ENCODE measurements at regions not wholly inside any gene's neighbourhood (a gene's known extent, or its start where the extent isn't known, plus 50 kb on each side); places are given as distances from the start of the nearest gene placed in this dataset.
"Not testable (repeated sequence)": the region's sequence is repeated elsewhere in the genome, so short reads cannot be mapped to it uniquely, and the experiment has no call there.

DNA sequence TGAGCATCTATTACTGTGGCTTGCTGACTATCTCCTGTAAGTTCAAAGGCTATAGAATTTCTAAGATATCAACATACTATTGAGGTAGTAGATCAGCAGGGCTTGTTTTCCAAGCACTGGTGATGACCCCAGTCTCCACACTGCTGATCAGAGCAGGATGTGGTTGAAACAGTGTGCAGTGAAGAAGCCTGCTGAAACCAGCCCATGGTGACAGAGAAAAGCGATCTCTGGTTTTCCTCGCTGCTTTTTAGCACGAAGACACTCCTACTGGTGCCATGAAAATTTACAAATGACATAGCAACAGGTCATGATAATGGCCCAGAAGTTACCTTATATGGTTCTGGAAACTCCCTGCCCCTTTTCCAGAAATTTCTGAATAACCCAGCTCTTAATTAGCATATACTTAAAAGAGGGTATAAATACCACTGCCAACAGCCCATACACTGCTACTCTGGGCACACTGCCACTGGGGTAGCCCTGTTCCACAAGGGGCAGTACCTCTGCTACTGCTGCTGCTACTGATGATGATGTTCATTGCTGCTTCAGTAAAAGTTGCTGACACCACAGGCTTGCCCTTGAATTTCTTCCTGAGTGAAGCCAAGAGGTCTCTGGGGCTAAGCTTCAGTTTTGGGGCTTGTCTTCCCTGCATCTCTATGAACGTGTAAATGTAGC is 1689.5 kb upstream of the PCDH10 start:
- Mint-ChIP-seq H3K36me3 (no peaks in the 10 kb centered on the region), H3K9me3 (peaks cover 5 to 32% (median 22%) of the 10 kb centered on the region in 6 donors), H3K27ac (no peak overlapping the region), H3K4me1 (no peaks in the 10 kb centered on the region), H3K4me3 (no peak overlapping the region), H3K27me3 (ENCODE audit: low read depth in 3 of 3) (peaks cover 0 to 2% (median 2%) of the 10 kb centered on the region in 3 donors)
- DNase-seq = no peak

DNA sequence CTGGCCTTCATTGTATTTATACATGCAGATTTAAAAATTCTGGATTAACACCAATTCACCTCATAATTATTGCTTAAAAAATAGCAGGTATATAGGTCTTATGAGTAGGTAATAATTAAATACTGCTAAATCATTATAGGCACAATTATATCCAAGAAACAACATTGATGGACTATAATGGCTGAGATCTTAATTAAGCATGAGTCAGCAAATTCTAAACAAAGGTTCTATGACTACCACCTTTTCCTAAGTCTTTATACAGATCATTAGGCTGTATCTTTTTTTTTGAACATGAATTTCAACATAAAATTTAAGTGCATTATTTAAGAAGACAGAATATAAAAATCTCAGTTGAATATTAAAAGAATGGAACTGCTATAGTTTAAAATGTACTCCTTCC is 1678.7 kb upstream of the PCDH10 start:
- H3K36me3 Mint-ChIP-seq = peaks cover 0 to 3% (median 0%) of the 10 kb centered on the region in 3 donors

GRCh38 chr4:131488772-131489171 is 1660.3 kb upstream of the PCDH10 start:
- Mint-ChIP-seq H3K9me3 (peaks cover 10 to 43% (median 18%) of the 10 kb centered on the region in 6 donors), H3K27ac (no peak overlapping the region)

More for the DNA sequence above, 1678.7 kb upstream of the PCDH10 start:
- Mint-ChIP-seq H3K4me3 (no peak overlapping the region), H3K27ac (no peak overlapping the region), H3K27me3 (ENCODE audit: low read depth in 3 of 3) (no peaks in the 10 kb centered on the region), H3K9me3 (peaks cover 7 to 31% (median 26%) of the 10 kb centered on the region in 6 donors), H3K4me1 (no peaks in the 10 kb centered on the region)
- DNase-seq = no peak

DNA sequence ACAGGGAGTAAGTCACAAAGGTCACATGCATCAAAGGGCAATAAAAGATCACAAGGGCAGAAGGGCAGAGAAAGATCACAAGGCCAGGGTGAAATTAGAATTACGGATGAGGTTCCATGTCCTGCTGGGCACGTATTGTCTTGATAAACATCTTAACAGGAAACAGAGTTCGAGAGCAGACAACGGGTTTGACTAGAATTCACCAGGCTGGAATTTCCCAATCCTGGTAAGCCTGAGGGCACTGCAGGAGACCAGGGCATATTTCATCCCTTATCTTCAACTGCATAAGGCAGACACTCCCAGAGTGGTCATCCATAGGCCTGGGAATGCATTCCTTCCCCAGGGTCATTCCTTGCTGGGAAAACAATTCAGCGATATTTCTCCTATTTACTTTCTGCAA is 1652.9 kb upstream of the PCDH10 start:
- not testable (repeated sequence) for H3K4me1 Mint-ChIP-seq; H3K4me3 Mint-ChIP-seq; DNase-seq; H3K27ac Mint-ChIP-seq; H3K27me3 Mint-ChIP-seq (ENCODE audit: low read depth in 3 of 3); H3K36me3 Mint-ChIP-seq
- peaks cover 3 to 39% (median 17%) of the 10 kb centered on the region in 6 donors for H3K9me3 Mint-ChIP-seq

More at GRCh38 chr4:131488772-131489171, 1660.3 kb upstream of the PCDH10 start:
- Mint-ChIP-seq H3K4me3 (no peak overlapping the region), H3K27me3 (ENCODE audit: low read depth in 3 of 3) (no peaks in the 10 kb centered on the region), H3K4me1 (no peaks in the 10 kb centered on the region), H3K36me3 (no peaks in the 10 kb centered on the region)
- no peak for DNase-seq

GRCh38 chr4:131499141-131499873 is 1649.8 kb upstream of the PCDH10 start:
- no peak overlapping the region for H3K4me3 Mint-ChIP-seq
- no peaks in the 10 kb centered on the region for H3K36me3 Mint-ChIP-seq
- H3K4me1 Mint-ChIP-seq = no peaks in the 10 kb centered on the region
- DNase-seq = no peak
- H3K9me3 Mint-ChIP-seq = peaks cover 8 to 40% (median 21%) of the 10 kb centered on the region in 6 donors
- H3K27ac Mint-ChIP-seq = no peak overlapping the region
- peaks cover 0 to 4% (median 0%) of the 10 kb centered on the region in 3 donors for H3K27me3 Mint-ChIP-seq (ENCODE audit: low read depth in 3 of 3)

GRCh38 chr4:131509521-131509920 is 1639.6 kb upstream of the PCDH10 start:
- Mint-ChIP-seq H3K9me3 (peaks cover 4 to 37% (median 16%) of the 10 kb centered on the region in 6 donors), H3K36me3 (no peaks in the 10 kb centered on the region), H3K27me3 (ENCODE audit: low read depth in 3 of 3) (no peaks in the 10 kb centered on the region), H3K4me1 (no peaks in the 10 kb centered on the region), H3K4me3 (no peak overlapping the region), H3K27ac (no peak overlapping the region)
- DNase-seq = no peak

GRCh38 chr4:131526686-131527085 is 1622.4 kb upstream of the PCDH10 start:
- H3K27me3 Mint-ChIP-seq (ENCODE audit: low read depth in 3 of 3) = no peaks in the 10 kb centered on the region

GRCh38 chr4:131531087-131531486 is 1618.0 kb upstream of the PCDH10 start:
- DNase-seq = no peak
- Mint-ChIP-seq H3K4me1 (no peaks in the 10 kb centered on the region), H3K9me3 (peaks cover 5 to 42% (median 10%) of the 10 kb centered on the region in 6 donors), H3K4me3 (no peak overlapping the region), H3K27me3 (ENCODE audit: low read depth in 3 of 3) (no peaks in the 10 kb centered on the region), H3K27ac (no peak overlapping the region), H3K36me3 (no peaks in the 10 kb centered on the region)

More at GRCh38 chr4:131526686-131527085, 1622.4 kb upstream of the PCDH10 start:
- Mint-ChIP-seq H3K4me3 (no peak overlapping the region), H3K27ac (no peak overlapping the region), H3K4me1 (no peaks in the 10 kb centered on the region), H3K36me3 (no peaks in the 10 kb centered on the region), H3K9me3 (peaks cover 8 to 38% (median 17%) of the 10 kb centered on the region in 6 donors)
- no peak for DNase-seq

DNA sequence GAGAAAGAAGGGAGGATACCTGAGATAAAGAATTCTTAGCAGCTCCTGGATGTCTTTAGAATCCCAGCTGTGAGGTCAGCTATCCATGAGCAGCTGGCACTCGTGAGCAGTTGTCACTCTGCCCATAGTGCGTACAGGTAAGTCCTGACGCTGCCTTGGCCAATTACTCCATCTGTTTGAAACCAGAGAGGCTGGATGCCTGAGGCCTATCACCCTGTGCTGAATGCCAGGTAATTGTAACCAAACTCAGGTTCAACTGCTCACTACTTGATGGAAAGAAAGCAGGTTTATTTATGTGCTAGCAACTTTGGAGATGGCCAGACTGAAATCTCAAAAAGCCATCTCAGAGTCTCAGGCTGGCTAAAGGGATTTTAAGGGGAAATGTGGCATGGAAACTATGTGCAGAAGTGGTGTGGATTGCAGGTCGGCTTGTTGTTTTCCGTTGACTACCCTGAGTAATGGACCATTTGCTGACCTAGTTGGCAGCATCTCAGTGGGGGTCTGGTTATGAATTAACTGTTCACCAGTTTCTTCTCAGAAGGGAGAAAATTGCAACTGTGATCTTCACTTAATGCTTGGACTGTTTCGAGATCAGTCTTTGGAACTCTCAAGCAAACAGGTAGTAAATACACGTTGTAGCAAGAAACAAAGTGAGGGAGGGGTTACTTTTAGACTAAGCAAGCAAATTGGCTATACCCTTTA is 1614.0 kb upstream of the PCDH10 start:
- H3K27me3 Mint-ChIP-seq (ENCODE audit: low read depth in 3 of 3) = no peaks in the 10 kb centered on the region
- H3K27ac Mint-ChIP-seq = no peak overlapping the region
- H3K4me1 Mint-ChIP-seq = no peaks in the 10 kb centered on the region
- peaks cover 8 to 49% (median 14%) of the 10 kb centered on the region in 6 donors for H3K9me3 Mint-ChIP-seq
- H3K36me3 Mint-ChIP-seq = no peaks in the 10 kb centered on the region
- H3K4me3 Mint-ChIP-seq = no peak overlapping the region
- DNase-seq = no peak

DNA sequence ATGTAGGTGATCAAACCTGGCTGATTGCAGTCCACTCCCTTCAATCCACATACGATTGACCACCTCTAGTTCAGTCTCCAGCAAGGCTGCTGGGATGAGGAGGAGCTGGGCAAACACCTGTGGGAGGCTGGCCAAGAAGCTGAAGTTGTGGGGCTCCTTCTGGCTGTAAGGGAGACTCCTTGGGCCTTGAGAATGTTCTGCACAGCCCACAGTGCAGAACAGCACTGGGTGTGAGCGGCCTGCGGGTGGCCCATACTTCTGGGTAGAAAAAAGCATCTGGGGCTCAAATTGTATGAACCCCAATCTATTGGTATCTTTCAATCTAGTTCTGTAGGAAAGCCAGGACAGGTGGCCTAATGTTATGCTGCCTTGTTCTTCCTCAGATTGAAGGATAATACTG is 1608.8 kb upstream of the PCDH10 start:
- Mint-ChIP-seq H3K4me3 (no peak overlapping the region), H3K27me3 (ENCODE audit: low read depth in 3 of 3) (no peaks in the 10 kb centered on the region), H3K9me3 (peaks cover 1 to 26% (median 9%) of the 10 kb centered on the region in 6 donors), H3K4me1 (no peaks in the 10 kb centered on the region), H3K27ac (no peak overlapping the region), H3K36me3 (no peaks in the 10 kb centered on the region)
- DNase-seq = no peak

GRCh38 chr4:131547506-131547981 is 1601.5 kb upstream of the PCDH10 start:
- Mint-ChIP-seq H3K9me3 (peaks cover 6 to 36% (median 18%) of the 10 kb centered on the region in 6 donors), H3K36me3 (no peaks in the 10 kb centered on the region), H3K27me3 (ENCODE audit: low read depth in 3 of 3) (no peaks in the 10 kb centered on the region), H3K27ac (no peak overlapping the region), H3K4me3 (no peak overlapping the region), H3K4me1 (no peaks in the 10 kb centered on the region)
- DNase-seq = no peak

DNA sequence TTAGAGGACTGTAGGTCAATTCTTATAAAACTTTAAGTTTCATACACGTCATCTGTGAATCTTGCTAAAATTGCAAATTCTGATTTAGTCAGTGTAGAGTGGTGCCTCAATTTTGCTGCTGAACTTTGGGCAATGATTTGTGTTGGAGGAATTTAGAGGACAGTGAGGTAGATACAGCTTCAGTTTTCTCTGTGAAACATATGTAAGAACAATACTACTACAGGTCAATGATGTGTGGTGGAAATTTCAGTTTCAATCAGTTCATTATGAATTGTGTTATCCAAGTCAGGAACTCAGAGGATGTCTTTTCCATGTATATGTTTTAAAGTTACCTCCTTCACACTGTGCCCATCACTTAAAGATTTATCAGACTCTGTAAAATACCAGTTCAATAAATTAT is 1597.8 kb upstream of the PCDH10 start:
- no peak for DNase-seq
- no peaks in the 10 kb centered on the region for H3K36me3 Mint-ChIP-seq
- H3K4me3 Mint-ChIP-seq = no peak overlapping the region
- no peaks in the 10 kb centered on the region for H3K4me1 Mint-ChIP-seq
- no peak overlapping the region for H3K27ac Mint-ChIP-seq
- H3K9me3 Mint-ChIP-seq = peaks cover 6 to 39% (median 21%) of the 10 kb centered on the region in 6 donors
- H3K27me3 Mint-ChIP-seq (ENCODE audit: low read depth in 3 of 3) = no peaks in the 10 kb centered on the region

DNA sequence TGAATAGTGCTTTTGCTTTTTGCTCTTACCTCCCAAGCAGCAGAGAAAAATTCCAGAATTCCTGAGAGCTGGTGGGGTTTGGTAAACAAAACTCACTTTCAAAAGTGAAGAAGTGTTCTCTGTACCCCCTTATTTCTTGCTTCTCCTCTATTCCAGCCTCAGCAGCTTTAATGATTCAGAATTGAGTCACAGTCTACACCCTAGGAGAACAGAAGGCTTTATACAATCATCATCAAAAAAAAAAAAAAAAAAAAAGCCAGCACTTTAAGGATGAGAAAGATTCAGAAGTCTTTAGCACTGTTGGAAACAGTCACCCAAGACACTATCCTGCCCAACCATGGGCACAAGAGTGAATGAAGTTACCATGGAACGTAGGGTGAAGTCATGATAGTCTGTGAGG is 1583.1 kb upstream of the PCDH10 start:
- H3K36me3 Mint-ChIP-seq = peaks cover 0 to 3% (median 0%) of the 10 kb centered on the region in 3 donors
- peaks cover 0 to 2% (median 0%) of the 10 kb centered on the region in 3 donors for H3K27me3 Mint-ChIP-seq (ENCODE audit: low read depth in 3 of 3)
- H3K4me3 Mint-ChIP-seq = no peak overlapping the region
- no peak for DNase-seq
- H3K4me1 Mint-ChIP-seq = no peaks in the 10 kb centered on the region
- no peak overlapping the region for H3K27ac Mint-ChIP-seq
- peaks cover 11 to 47% (median 39%) of the 10 kb centered on the region in 6 donors for H3K9me3 Mint-ChIP-seq

- Mint-ChIP-seq H3K4me3 (no peak overlapping the region), H3K36me3 (peaks cover 0 to 4% (median 0%) of the 10 kb centered on the region in 3 donors), H3K27ac (no peak overlapping the region), H3K4me1 (no peaks in the 10 kb centered on the region), H3K9me3 (peaks cover 4 to 54% (median 25%) of the 10 kb centered on the region in 6 donors), H3K27me3 (ENCODE audit: low read depth in 3 of 3) (no peaks in the 10 kb centered on the region)
- no peak for DNase-seq
Measured at GRCh38 chr4:131584587-131584986, 1564.5 kb upstream of the PCDH10 start.
